Loucy (cell line): ENCODE measurements at regions not wholly inside any gene's neighbourhood (a gene's known extent, or its start where the extent isn't known, plus 50 kb on each side); places are given as distances from the start of the nearest gene placed in this dataset.

Experiments
- H2AFZ ChIP-seq: fragments of 200-600 bp; sonication (generic); 2 replicates; pipeline ENCODE4 v1.6.0; 2016; ENCODE audit warnings: antibody characterized with exemption, mild to moderate bottlenecking, low read length, moderate library complexity
- H3F3A ChIP-seq: fragments of 200-600 bp; 2 replicates; pipeline ENCODE4 v1.6.0; 2016; ENCODE audit warnings: antibody characterized with exemption, low read depth, mild to moderate bottlenecking
- H3K27me3 ChIP-seq: fragments of 200-600 bp; sonication (generic); 2 replicates; pipeline ENCODE4 v1.6.1; 2014; ENCODE audit warnings: low read length, mild to moderate bottlenecking; ENCODE audit not compliant: insufficient read depth, poor library complexity, severe bottlenecking
- H3K36me3 ChIP-seq: fragments of 200-600 bp; sonication (generic); 2 replicates; pipeline ENCODE4 v1.6.1; 2016; ENCODE audit warnings: low read length; ENCODE audit not compliant: insufficient read depth
- H3K4me1 ChIP-seq: fragments of 200-600 bp; sonication (generic); 2 replicates; pipeline ENCODE4 v1.5.1; 2014; ENCODE audit warnings: low read length, mild to moderate bottlenecking; ENCODE audit not compliant: insufficient read depth, poor library complexity, severe bottlenecking
- H3K4me2 ChIP-seq: fragments of 200-600 bp; sonication (generic); 2 replicates; pipeline ENCODE4 v1.6.0; 2014; ENCODE audit warnings: antibody characterized with exemption, low read length, low read depth, mild to moderate bottlenecking; ENCODE audit not compliant: poor library complexity, severe bottlenecking
- H3K4me3 ChIP-seq: fragments of 200-600 bp; sonication (generic); 2 replicates; pipeline ENCODE4 v1.5.1; 2014; ENCODE audit warnings: low read length, mild to moderate bottlenecking, mixed read lengths; ENCODE audit not compliant: poor library complexity, severe bottlenecking
- H3K79me2 ChIP-seq: fragments of 200-600 bp; sonication (generic); 2 replicates; pipeline ENCODE4 v1.6.1; 2014; ENCODE audit warnings: low read length; ENCODE audit not compliant: insufficient read depth
- H3K9ac ChIP-seq: fragments of 200-600 bp; sonication (generic); 2 replicates; pipeline ENCODE4 v1.6.0; 2014; ENCODE audit warnings: mild to moderate bottlenecking, low read depth, low read length, moderate library complexity; ENCODE audit not compliant: poor library complexity, severe bottlenecking
- H3K9me2 ChIP-seq: fragments of 200-600 bp; sonication (generic); replicated peaks from 2 replicates; pipeline ENCODE4 v1.6.1; 2016; ENCODE audit warnings: low read depth, low read length, mixed read lengths
- H3K9me3 ChIP-seq: fragments of 200-600 bp; sonication (generic); 2 replicates; pipeline ENCODE4 v1.6.1; 2014; ENCODE audit warnings: mild to moderate bottlenecking, antibody characterized with exemption, low read length, low read depth; ENCODE audit not compliant: insufficient read depth
- H4K20me1 ChIP-seq: fragments of 200-600 bp; sonication (generic); 2 replicates; pipeline ENCODE4 v1.6.0; 2014; ENCODE audit warnings: antibody characterized with exemption, low read length, mild to moderate bottlenecking; ENCODE audit not compliant: insufficient read depth, poor library complexity, severe bottlenecking
- EZH2phosphoT487 ChIP-seq: fragments of 200-600 bp; IDR thresholded peaks from 2 replicates; pipeline ENCODE4 v1.6.1; 2018; ENCODE audit warnings: antibody characterized with exemption, mild to moderate bottlenecking, moderate library complexity, borderline replicate concordance
- TF ChIP-seq, protein P1 (sequence below): fragments of 200-600 bp; sonication (generic); conservative IDR thresholded peaks from 2 replicates; pipeline ENCODE4 v1.5.1; 2014; ENCODE audit warnings: mild to moderate bottlenecking, antibody characterized with exemption, low read length

DNA sequence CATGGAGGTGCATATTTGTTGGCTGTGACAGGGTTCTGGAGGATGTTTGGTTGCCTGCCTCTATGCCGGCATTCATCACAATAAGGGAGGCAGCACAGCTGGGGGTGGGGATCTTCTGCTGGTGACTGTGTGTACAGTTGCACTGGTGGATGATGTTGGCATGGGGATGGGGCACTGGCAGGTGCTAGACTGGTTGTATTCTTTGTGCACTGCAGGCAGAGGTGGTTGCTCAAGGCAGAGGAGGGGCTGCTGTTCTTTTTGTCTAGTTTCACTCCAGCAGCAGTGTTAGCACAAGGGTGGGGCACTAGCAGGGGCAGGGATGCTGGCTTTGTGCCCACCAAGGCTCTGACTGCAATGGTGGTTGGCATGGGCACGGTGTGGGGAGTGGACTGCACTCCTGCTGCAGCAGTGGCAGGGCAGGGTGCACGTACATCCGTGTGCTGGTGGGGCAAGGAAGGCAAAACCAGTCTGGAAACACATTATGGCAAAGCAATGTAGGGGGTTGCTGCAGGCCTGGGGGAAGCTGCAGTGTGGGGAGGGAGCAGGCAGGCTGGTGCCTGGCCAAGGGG is 69.3 kb downstream of the ISOC1 start:
- no peaks in the 10 kb centered on the region for H3K27me3 ChIP-seq
- H3K9me3 ChIP-seq = no peaks in the 10 kb centered on the region
- no peak overlapping the region for H3K9ac ChIP-seq
- no peak overlapping the region for H2AFZ ChIP-seq
- H3K36me3 ChIP-seq = no peaks in the 10 kb centered on the region
- TF ChIP-seq EZH2phosphoT487 = no peak
- TF ChIP-seq, protein P1, sequence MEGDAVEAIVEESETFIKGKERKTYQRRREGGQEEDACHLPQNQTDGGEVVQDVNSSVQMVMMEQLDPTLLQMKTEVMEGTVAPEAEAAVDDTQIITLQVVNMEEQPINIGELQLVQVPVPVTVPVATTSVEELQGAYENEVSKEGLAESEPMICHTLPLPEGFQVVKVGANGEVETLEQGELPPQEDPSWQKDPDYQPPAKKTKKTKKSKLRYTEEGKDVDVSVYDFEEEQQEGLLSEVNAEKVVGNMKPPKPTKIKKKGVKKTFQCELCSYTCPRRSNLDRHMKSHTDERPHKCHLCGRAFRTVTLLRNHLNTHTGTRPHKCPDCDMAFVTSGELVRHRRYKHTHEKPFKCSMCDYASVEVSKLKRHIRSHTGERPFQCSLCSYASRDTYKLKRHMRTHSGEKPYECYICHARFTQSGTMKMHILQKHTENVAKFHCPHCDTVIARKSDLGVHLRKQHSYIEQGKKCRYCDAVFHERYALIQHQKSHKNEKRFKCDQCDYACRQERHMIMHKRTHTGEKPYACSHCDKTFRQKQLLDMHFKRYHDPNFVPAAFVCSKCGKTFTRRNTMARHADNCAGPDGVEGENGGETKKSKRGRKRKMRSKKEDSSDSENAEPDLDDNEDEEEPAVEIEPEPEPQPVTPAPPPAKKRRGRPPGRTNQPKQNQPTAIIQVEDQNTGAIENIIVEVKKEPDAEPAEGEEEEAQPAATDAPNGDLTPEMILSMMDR = no peak
- no peaks in the 10 kb centered on the region for H4K20me1 ChIP-seq
- H3K4me1 ChIP-seq = peaks cover 6% of the 10 kb centered on the region
- no peaks in the 10 kb centered on the region for H3F3A ChIP-seq
- no peaks in the 10 kb centered on the region for H3K79me2 ChIP-seq
- H3K4me2 ChIP-seq = no peak overlapping the region
- H3K9me2 ChIP-seq = no peaks in the 10 kb centered on the region
- H3K4me3 ChIP-seq = no peak overlapping the region

- Histone ChIP-seq H3K9ac (no peak overlapping the region), H2AFZ (no peak overlapping the region), H3K9me2 (no peaks in the 10 kb centered on the region), H3K4me1 (peaks cover 6% of the 10 kb centered on the region), H3K27me3 (no peaks in the 10 kb centered on the region), H4K20me1 (no peaks in the 10 kb centered on the region), H3K9me3 (no peaks in the 10 kb centered on the region), H3K4me3 (no peak overlapping the region), H3F3A (no peaks in the 10 kb centered on the region), H3K4me2 (no peak overlapping the region), H3K79me2 (no peaks in the 10 kb centered on the region), H3K36me3 (no peaks in the 10 kb centered on the region)
- TF ChIP-seq EZH2phosphoT487 = no peak
- TF ChIP-seq, protein P1 = no peak
Measured at GRCh38 chr5:129170050-129170449, 75.5 kb downstream of the ISOC1 start.

DNA sequence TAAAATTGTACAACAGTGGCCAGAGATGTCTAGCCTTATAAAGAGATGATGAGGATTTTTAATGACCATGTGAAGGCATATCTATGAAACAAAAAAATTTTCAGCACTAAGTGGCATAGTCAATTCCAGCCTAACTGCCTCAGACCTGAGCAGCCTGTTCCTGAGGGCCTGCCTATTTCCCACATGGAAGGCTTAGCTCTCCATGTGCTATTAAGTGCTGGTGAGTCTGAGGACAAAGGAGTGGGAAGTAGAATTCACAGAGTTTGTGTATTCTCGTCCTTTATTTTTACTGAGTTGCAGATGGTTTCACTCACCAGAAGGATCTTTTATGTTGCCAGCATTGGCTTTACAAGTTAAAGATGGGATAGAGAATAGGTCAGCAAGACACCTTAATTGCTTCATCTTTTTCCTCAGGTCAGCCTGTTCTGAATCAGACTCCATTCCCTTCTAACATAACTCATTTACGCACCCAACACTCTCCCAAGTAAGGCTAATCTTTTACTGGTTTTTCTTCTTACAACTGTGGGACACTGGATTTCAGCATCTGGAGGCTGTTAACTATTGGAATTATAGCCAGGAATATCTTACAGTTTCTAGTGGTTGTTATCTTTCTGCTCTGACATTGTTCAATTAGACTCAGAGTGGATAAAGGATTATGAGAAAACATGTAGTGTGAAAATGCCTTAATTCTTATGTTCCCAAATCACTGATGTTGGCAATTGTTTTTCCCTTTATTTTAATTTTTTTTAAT is 76.8 kb downstream of the ISOC1 start:
- Histone ChIP-seq H3F3A (no peaks in the 10 kb centered on the region), H3K4me1 (peaks cover 6% of the 10 kb centered on the region), H2AFZ (no peak overlapping the region), H3K9me3 (no peaks in the 10 kb centered on the region), H4K20me1 (no peaks in the 10 kb centered on the region), H3K9me2 (no peaks in the 10 kb centered on the region), H3K9ac (no peak overlapping the region), H3K4me2 (no peak overlapping the region), H3K79me2 (no peaks in the 10 kb centered on the region), H3K36me3 (no peaks in the 10 kb centered on the region), H3K4me3 (no peak overlapping the region), H3K27me3 (no peaks in the 10 kb centered on the region)
- TF ChIP-seq EZH2phosphoT487 = no peak
- TF ChIP-seq, protein P1 = no peak
